Loucy (cell line): ENCODE measurements at regions not wholly inside any gene's neighbourhood (a gene's known extent, or its start where the extent isn't known, plus 50 kb on each side); places are given as distances from the start of the nearest gene placed in this dataset.

Source experiments
- CTCF ChIP-seq: fragments of 200-600 bp; sonication (generic); conservative IDR thresholded peaks from 2 replicates; pipeline ENCODE4 v1.5.1; 2014; ENCODE audit warnings: mild to moderate bottlenecking, antibody characterized with exemption, low read length
- EZH2phosphoT487 ChIP-seq: fragments of 200-600 bp; IDR thresholded peaks from 2 replicates; pipeline ENCODE4 v1.6.1; 2018; ENCODE audit warnings: antibody characterized with exemption, mild to moderate bottlenecking, moderate library complexity, borderline replicate concordance

- no peak for TF ChIP-seq CTCF
- no peak for TF ChIP-seq EZH2phosphoT487
Measured at GRCh38 chr12:127393465-127393864, 873.5 kb upstream of the TMEM132C start.
